ENCODE measurements at regions not wholly inside any gene's neighbourhood (a gene's known extent, or its start where the extent isn't known, plus 50 kb on each side); places are given as distances from the start of the nearest gene placed in this dataset.
A peak's percentile ranks its signal among the peaks of the same experiment; 100 is the strongest.
"Not testable (repeated sequence)": the region's sequence is repeated elsewhere in the genome, so short reads cannot be mapped to it uniquely, and the experiment has no call there.

DNA sequence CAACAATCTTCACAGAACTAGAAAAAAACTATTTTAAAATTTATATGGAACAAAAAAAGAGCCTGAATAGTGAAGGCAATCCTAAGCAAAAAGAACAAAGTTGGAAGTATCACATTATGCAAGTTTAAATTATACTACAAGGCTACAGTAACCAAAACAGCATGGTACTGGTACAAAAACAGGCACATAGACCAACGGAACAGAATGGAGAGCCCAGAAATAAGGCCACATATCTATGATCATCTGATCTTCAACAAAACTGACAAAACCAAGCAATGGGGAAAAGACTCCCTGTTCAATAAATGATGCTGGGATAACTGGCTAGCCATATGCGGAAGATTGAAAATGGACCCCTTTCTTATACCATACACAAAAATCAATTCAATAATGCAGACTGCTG lies 74.4 kb upstream of the RTN4 start:
- DNase-seq, result not testable (repeated sequence)

DNA sequence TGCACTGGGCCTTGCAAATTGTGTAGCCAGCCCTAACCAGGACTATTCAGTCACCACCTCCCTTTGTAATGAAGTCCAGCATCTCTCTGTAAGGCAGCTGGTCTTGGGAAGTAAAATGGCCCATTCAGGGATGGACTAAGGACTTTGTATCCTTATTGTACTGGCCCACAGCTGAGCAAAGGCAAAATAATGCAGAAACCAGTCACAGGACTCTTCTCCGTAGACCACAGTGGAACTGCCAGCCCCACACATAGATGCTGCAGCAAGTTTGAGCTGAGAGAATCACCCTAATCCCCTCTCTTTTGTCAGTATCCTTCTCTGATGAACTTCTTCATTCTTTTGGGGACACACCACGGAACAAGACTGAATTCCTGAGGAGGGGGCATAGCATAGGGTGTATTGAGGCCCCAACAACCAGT lies 73.6 kb upstream of the RTN4 start:
- peak; percentile 24 for DNase-seq

DNA sequence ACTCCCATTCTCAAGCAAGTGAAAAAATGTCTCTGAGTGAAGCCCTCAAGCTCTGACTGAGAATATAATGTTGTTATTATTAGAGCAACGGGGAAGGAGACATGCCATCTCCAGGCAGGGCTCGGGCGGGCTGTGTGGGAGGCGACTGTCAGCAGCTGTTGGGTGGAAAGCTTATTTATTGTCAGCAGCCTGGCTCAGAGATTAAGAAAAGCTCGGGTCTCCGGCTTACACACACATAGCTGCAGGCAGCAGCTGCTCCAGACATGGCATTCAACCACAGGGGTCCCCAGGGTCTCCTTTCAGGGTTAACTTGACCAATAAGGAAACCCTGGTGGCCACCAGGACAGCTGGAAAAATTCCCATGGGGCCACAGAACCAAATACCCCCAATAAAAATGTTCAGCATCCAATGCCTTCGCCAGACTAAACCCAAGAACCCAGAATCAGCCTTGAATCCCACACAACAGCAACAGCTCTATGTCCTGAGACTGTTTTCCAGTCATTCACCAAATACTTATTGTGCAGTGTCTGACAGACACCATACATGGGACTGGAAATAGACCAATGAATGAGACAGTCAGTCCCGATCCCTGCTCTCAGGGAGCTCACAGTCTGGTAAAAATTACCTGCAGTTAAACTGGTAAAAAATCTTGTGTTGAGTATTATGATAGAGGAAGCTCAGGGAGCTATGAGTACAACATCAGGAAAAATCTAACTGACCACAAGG lies 70.5 kb upstream of the RTN4 start:
- peak; percentile 71 for DNase-seq

DNA sequence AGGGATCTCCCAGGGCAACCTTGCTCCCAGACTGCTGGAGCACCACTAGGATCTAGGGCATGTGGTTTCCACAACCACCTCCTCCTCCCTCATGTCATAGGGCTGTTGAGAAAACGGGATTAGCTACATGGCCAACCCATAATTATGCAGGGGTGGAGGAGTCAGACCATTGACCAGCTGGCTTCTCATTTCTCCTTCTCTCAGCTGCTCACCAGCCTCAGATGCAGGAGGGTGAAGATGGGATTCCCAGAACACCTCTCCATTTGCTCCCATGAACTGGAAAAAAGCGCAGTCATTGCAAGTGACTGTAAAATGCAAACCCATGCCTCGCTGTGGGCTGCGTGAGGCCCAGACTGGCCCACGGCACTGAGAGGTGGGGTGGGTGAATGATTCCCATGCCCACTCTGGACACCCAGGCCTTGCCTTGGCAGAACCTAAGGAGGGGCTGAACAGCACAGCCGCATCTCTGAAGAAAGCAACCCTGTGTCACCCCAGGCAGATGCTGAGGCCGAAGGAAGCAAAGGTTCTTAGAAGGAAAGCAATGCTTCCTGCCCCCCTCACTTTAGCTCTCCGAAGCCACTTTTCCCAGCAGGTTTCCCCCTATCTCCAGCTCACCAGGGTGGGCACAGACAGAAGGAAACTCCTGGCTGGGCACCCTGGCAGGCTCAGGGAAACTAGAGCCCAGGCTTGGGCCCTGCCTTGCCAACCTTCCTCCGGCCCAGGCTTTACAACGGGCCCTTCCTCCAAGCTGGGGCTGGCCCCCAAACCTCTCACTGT lies 69.6 kb upstream of the RTN4 start:
- peak; percentile 25 for DNase-seq

DNA sequence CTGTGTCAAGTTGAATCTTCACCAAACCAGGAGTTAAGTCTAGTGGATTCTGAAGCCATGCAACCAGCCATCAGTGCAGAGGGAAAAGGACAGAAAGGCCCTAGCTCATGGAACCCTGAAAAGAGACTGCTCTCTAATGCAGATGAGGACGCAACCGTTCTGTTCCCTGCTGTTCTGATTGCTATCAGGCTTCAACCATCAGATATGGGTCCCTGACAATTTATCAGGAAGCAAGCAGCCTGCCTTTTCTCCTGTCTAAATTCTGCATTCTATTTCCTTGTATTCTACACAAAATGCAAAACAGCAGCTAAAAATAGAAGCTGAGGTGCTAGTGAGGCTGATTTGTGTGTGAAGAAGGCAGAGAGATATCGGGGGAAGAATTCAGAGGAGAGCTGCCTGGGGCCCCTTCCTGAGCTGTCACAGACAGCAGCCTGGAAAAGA lies 68.4 kb upstream of the RTN4 start:
- no peak for DNase-seq

DNA sequence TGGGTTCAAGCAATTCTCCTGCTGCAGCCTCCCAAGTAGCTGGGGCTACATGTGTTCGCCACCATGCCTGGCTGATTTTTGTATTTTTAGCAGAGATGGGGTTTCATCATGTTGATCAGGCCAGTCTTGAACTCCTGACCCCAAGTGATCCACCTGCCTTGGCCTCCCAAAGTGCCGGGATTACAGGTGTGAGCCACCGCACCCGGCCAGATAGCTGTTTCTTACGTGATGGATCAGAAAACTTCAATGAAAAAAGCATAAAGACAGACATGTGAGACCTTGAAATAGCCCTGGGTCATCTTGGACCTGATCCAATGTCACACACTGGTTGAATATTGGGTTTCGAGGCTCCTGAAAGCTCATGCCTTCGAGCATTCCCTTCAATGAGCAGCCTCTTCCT lies 66.7 kb upstream of the RTN4 start:
- no peak for DNase-seq

DNA sequence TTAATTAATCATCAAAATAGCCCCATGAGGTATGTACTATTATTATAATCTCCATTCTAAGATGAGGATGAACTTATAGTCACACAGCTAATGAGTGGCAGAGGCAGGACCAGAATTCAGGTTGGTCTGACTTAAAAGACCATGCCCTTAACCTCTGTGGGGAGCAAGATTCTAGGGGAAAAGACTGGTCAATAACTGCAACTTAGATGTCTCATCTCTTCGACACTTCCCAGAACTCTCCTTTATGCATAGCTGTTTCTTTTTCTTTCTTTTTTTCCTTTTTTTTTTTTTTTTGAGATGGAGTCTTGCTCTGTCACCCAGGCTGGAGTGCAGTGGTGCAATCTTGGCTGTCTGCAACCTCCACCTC lies 66.3 kb upstream of the RTN4 start:
- no peak for DNase-seq

DNA sequence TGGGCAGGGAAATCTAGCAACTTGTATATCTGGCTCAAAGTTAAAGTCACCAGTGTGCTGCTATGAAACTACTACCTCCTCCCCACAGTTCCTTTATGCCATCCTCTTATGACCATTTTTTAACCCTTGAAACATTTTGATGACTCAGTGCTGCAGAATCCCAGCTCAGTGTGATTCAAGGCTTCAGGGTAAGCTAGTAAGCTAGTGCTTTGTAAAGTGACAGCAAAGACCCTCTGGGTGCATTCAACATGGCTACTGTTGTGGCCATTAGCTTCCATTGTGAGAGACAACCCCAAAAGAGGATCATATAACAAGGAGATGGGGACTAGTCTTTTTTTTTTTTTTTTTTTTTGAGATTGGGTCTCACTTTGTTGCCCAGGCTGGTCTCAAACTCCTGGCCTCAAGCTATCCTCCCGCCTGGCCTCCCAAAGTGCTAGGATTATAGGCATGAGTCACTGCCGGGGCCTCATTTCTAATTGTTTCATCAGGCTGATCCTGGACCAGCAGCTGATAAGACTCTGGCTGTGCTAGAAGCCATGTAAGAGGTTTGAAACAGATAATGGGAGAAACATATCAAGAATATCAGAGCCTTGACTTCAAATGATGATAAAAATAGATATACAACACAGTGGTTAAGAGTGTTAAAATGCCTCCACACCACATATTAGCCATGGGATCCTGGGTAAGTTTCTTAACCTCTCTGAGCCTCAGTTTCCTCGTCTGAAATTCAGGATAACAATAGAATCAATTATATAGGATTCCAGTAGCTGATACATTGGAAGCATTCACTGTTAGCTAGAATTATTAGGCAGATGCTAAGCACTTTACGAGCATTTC lies 65.7 kb upstream of the RTN4 start:
- no peak for DNase-seq

DNA sequence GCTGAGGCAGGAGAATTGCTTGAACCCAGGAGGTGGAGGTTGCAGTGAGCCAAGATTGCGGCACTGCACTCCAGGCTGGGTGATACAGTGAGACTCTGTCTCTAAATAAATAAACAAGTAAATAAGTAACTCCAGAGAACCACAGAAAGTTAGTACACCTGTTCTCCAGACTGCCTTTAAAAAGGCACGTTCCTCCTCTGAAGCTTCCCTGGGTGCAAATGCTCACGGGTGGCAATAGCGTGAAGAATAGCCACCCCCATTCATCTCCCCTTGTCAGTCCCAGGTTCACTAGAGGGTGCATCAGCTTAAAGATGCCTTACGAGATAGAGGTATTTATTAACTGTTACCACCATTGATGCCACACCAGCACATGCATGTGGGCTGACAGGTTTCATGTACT lies 64.3 kb upstream of the RTN4 start:
- no peak for DNase-seq

DNA sequence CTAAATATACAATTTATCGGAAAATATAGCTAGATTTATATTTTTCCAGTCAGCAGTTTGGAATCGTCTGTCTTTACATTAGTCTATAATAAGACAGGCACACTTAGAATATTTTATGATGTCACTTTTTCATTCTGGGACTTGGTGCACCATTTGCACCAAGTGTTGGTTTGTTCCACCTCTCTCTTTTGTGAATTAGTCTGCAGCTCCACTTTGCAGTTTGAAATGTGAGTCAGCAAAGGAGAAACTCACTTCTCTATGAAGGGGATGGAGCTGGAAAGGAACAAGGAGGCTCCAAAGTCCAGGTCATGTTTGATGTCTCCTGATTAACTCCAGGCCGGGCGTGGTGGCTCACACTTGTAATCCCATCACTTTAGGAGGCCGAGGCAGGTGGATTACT lies 63.8 kb upstream of the RTN4 start:
- DNase-seq, result no peak

DNA sequence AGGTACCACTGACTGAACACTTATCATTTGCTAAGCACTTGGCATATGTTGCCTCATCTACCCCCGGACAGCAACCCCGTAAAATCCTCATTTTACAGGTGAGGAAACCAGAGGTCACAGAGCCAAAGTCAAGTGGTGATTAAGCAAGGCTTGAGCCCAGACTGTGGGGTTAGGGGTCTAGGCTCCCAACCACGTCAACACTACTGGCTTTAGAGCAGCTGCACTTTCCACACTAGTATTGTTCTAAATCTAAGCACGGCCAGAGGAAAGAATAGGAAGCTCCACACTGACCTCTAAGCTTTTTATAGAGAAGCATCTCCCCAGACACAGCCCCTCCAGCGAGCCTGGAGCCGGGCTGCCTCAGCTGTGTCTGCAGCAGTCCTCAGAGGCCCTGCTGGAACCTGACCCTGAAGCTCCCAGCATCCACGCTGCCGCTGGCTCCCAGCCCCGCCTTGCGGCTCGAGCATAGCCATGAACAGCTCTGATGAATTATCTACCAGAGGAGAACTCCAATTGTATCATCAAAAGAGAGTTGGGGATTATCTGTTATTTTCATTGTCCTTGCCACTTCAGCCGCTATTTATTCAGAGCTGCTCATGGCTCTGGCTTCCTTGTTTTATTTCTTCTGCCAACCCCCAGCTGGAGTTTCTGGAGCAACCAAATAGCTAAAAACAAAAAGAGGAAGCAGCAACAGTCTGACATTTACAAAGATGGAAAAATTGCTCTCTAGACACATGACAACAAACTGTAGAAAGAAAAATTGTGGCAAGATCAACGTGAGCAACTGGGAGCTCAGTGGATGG lies 62.2 kb upstream of the RTN4 start:
- DNase-seq, result peak; percentile 75

DNA sequence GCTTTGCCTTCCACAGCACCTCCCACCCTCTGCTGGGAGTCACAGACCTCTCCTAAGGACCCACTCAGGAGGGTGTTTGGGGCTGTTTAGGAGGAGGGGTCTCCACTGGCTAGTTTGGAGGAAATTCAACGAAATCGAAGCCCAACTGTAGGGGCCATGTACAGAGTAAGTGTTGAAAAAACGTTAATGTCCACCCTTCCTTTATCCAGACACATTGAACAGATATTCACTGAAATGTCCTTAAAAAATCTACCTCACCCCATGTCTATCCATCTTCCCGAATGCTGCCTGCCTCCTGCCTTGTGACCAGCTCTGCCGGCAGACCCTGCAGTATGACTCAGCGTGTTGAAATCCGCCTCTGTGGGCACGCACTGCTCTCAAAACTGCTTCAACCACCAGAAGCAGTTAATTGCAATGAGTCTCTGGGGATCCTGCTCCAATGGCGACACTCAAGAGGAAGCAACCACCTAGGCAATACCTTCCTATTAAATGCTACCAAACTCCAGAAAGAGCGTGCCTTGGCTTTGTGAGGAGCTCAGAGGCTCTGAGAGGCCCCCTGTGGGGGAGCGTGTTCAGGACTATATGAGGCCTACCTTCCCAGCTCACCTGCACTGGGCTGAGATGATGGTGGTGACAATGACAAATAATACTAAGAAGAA lies 61.4 kb upstream of the RTN4 start:
- peak; percentile 50 for DNase-seq

DNA sequence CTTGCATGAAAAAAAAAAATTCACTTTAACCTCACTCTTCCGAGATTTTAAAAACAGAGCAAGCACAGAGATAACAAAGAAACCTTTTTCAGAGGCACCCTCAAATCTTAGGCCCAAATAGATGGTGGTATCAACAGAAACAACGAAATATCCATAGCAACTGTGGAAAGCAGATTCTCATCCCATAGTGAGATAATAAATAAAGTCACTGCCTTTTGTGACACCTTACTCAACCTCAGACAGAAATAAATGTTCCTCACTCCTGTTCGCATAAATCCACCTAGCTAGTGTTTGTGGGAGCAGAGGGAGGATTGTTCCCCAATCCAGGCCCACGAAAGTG lies 60.9 kb upstream of the RTN4 start:
- no peak for DNase-seq

DNA sequence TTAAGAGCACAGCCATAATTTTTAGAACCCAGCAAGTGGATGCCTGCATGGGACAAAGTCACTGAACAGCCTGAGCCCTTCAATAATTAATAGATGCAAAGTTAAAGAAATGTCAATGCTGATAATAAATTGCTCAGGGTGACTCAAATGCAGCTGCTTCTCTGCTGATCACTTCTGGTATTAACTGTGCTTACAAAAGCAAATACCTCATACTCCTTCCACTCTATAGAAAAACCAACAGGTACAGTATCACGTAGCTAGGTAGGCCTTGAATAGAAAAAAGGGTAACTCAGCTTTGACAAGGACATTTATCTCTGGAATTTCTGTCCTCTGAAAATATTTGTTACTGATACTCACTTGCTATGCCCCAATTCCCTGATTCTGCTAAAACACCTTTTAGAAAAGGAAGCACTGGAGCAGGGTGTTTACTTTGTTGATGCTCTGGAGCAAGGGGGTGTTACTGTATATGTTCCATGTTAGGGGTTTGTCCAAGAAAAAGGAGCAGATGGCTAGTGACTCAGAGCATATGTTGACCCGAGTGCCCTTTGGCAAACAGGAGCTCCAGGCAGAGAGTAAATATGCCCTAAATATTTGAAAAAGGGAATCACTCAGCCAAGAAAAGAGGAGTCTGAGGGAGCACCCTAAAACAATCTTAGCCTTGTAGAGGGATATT lies 59.1 kb upstream of the RTN4 start:
- DNase-seq, result no peak

DNA sequence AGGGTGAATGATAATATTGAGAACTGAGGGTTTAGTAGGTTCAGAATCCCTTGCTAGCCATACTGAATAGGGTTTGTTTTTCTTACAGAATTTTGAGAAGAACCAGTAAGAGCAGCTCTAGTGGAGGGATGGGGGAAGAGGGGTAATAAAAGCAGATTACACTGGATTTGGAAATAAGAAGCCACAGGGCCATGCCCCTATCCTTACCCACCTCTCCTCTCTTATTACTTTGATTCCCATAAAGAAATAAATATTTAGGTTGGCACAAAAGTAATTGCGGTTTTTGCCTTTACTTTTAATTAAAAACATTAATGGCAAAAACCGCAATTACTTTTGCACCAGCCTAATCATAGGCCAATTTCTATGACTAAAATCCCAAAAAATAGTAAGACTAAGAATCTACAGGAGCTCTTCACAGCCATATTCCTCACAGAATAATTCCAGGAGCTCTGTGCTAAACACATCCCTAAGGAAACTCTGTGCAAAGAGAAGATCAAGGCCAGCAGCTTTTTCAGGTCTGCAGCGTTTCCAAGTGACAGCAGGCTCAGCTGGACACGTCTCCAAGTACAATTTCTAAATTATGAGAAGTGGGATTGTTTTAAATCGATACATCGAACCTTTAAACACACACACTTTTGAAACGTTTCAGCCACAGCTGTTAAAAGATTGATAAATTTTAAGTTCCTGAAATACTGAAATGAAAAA lies 58.4 kb upstream of the RTN4 start:
- DNase-seq, result no peak

DNA sequence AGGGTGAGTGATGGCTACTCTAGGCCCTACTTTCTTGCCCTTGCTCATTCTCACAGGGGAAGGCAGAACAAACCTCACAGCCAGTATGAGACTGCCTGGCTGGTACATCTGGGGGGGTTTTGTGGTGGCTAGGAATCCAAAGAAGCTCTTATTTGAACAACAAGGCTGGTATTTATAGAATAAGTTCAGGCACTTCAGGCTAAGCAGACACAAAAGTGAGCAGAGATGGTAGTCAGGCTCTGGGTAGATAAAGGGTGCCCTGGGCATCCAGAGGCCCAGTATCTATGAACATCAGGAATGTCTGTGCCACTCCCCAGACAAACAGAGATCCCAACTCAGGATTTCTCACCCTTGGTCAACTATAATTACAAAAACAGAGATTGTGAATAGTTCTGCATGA lies 57.2 kb upstream of the RTN4 start:
- no peak for DNase-seq

DNA sequence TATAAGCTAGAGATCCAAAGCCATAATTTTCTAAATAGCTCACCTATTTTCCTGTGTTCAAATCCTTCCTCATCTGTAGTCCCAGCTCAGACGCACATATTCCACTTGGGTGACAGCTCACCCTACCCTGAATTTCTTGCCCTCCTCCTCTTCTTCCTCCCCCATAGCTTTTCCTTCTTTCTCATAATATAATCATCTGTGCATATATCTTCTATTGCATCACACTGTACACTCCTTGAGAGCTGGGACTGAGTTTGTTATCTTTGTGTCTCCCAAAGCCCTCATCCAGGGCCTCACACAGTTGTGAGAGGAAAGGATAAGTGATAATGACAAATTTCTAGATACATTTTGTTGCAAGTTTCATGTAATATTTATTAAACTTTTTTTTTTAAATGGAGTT lies 55.9 kb upstream of the RTN4 start:
- no peak for DNase-seq

DNA sequence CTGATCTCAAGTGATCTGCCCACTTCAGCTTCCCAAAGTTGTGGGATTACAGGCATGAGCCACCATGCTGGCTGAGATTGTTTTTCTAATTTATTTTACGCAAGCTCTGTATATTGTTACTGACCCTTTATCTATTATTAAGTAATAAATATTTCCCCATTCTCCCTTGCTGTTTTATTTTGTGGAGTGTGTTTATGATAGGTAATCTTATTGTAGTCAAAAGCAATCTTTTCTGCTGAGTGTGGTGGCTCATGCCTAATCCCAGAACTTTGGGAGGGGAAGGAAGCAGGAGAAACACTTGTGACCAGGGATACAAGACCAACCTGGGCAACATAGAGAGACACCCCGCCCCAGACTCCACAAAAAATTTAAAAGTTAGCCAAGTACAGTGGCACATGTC lies 55.2 kb upstream of the RTN4 start:
- DNase-seq, result no peak

DNA sequence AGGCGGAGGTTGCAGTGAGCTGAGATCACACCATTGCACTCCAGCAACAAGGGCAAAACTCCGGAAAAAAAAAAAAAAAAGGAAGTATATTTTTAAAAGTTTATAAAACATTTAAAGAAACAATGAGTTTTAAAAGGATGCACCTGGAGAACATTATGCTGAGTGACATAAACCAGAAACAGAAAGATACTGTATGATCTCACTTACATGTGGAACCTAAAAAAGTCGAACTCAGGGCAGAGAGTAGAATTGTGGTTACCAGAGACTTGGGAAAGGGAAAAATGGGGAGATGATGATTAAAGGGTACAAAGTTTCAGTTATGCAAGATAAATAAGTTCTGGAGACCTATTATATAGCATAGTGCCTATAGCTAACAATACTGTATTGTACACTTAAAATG lies 52.8 kb upstream of the RTN4 start:
- DNase-seq, result no peak

DNA sequence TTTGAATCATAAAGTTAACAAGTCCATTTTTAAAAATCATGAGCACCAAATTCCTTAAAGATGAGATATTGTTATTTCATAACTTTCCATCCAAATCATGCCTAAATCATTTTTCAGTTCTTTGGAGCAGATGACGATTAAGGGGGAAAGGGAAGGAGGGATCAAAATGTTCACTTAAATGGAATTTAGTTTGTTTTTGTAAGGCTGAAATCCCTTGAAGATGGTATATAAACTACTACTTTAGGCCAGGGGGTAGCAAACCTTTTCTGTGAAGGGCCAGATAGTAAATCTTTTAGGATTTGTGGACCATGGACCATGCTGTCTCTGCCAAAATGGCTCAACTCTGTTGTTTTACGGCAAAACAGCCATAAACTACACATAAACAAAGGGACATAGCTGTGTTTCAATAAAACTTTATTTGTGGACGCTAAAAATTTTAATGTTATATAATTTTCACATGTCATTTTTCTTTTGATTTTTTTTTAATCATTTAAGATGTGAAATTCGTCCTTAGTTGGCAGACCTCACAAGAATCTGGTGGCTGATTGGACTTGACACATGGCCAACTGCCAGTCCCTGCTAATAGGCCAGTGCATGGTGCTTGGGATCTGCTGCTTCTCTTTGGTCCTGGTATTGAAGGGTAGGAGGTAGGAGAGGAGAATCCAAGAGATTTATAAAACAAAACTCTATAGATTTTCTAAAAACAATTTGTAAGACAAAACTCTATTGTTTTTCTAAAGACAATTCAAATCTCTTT lies 52.0 kb upstream of the RTN4 start:
- DNase-seq, result no peak
